SK-N-SH (cell line): ENCODE measurements at regions not wholly inside any gene's neighbourhood (a gene's known extent, or its start where the extent isn't known, plus 50 kb on each side); places are given as distances from the start of the nearest gene placed in this dataset.

ENCODE experiments used
- CTCF ChIA-PET: fragments of 300-600, 350-600 bp; formaldehyde crosslinking; extraction: SDS; loops from one replicate; lab custom pipeline; 2021; lab: Yijun Ruan, JAX
- POLR2A ChIA-PET: fragments of 350-600 bp; sonication (Branson Sonifier 250); formaldehyde crosslinking; extraction: SDS; loops from one replicate; lab custom pipeline; 2020; ENCODE audit warnings: antibody characterized with exemption, inconsistent platforms; lab: Yijun Ruan, JAX
- DNase-seq: peaks from one replicate; pipeline ENCODE4 v3.0.0; 2012
- H2AFZ ChIP-seq: fragments of 200-600 bp; sonication (generic); 2 replicates; pipeline ENCODE4 v1.8.1; 2016; ENCODE audit warnings: antibody characterized with exemption, mild to moderate bottlenecking, low read depth
- H3F3A ChIP-seq: fragments of 200-600 bp; sonication (generic); replicated peaks from 2 replicates; pipeline ENCODE3; 2016; ENCODE audit warnings: antibody characterized with exemption, mild to moderate bottlenecking; ENCODE audit not compliant: insufficient read depth
- H3K27ac ChIP-seq, 2 experiments: fragments of 200-500 bp in 1 of 2; fragments of 200-600 bp in 1 of 2; sonication (Bioruptor generic) in 1 of 2; sonication (generic), shearing (Covaris generic) in 1 of 2; 2 replicates each; pipeline versions ENCODE4 v1.5.1 to v1.6.1; 2014 to 2016; ENCODE audit warnings: low read depth in 2 of 2, inconsistent platforms in 1 of 2, low read length in 1 of 2, mild to moderate bottlenecking in 1 of 2, mixed read lengths in 1 of 2
- H3K27me3 ChIP-seq: fragments of 200-600 bp; sonication (generic), shearing (Covaris generic); 2 replicates; pipeline ENCODE4 v1.6.1; 2016; ENCODE audit warnings: mixed run types; ENCODE audit not compliant: insufficient read depth
- H3K36me3 ChIP-seq, 2 experiments: fragments of 200-500 bp in 1 of 2; fragments of 200-600 bp in 1 of 2; sonication (Bioruptor generic) in 1 of 2; sonication (generic) in 1 of 2; replicated peaks in 1 of 2; 2 replicates each; pipeline versions ENCODE3 to v1.5.1; 2014 to 2016; ENCODE audit warnings: low read length in 1 of 2, mild to moderate bottlenecking in 1 of 2; ENCODE audit not compliant: insufficient read depth in 2 of 2, control insufficient read depth in 1 of 2
- H3K4me1 ChIP-seq, 2 experiments: fragments of 200-500 bp in 1 of 2; fragments of 200-600 bp in 1 of 2; sonication (Bioruptor generic) in 1 of 2; sonication (generic), shearing (Covaris generic) in 1 of 2; 2 replicates each; pipeline versions ENCODE4 v1.5.1 to v1.6.1; 2014 to 2016; ENCODE audit warnings: low read depth in 1 of 2, low read length in 1 of 2, mixed run types in 1 of 2; ENCODE audit not compliant: insufficient read depth in 2 of 2, control insufficient read depth in 1 of 2
- H3K4me2 ChIP-seq: fragments of 200-600 bp; sonication (generic), shearing (Covaris generic); 2 replicates; pipeline ENCODE4 v1.6.1; 2017; ENCODE audit warnings: mixed run types
- H3K4me3 ChIP-seq, 2 experiments: fragments of 200-500 bp in 1 of 2; fragments of 200-600 bp in 1 of 2; sonication (Bioruptor generic) in 1 of 2; sonication (generic), shearing (Covaris generic) in 1 of 2; 2 replicates each; pipeline versions ENCODE4 v1.5.1 to v1.8.1; 2014 to 2016; ENCODE audit warnings: low read depth in 2 of 2, inconsistent platforms in 1 of 2, low read length in 1 of 2, mild to moderate bottlenecking in 1 of 2, mixed read lengths in 1 of 2, moderate library complexity in 1 of 2
- H3K79me2 ChIP-seq: fragments of 200-600 bp; sonication (generic); 2 replicates; pipeline ENCODE4 v1.8.1; 2017; ENCODE audit warnings: mild to moderate bottlenecking; ENCODE audit not compliant: insufficient read depth
- H3K9ac ChIP-seq: fragments of 200-600 bp; sonication (generic); 2 replicates; pipeline ENCODE4 v1.6.1; 2017; ENCODE audit warnings: mixed run types
- H3K9me2 ChIP-seq: fragments of 200-600 bp; sonication (generic); 2 replicates; pipeline ENCODE4 v1.6.1; 2017; ENCODE audit warnings: mixed run types
- H3K9me3 ChIP-seq: fragments of 200-600 bp; sonication (generic); 2 replicates; pipeline ENCODE4 v1.6.1; 2017; ENCODE audit warnings: mixed run types, mild to moderate bottlenecking, moderate library complexity
- H4K20me1 ChIP-seq: fragments of 200-600 bp; sonication (generic); 2 replicates; pipeline ENCODE4 v1.6.1; 2017; ENCODE audit warnings: mild to moderate bottlenecking, mixed run types; ENCODE audit not compliant: insufficient read depth
- CHD2 ChIP-seq: fragments of 150-350 bp; IDR thresholded peaks from 2 replicates; pipeline ENCODE4 v1.6.1; 2018; ENCODE audit warnings: low read length; ENCODE audit not compliant: partially characterized antibody
- EP300 ChIP-seq, 2 experiments: IDR thresholded peaks; 2 replicates each; pipeline versions ENCODE4 v1.4.0 to v1.6.1; 2012; ENCODE audit warnings: borderline replicate concordance in 1 of 2, low read depth in 1 of 2, low read length in 1 of 2
- FOSL2 ChIP-seq: IDR thresholded peaks from 2 replicates; pipeline ENCODE4 v1.4.0; 2012; ENCODE audit warnings: low read depth, mild to moderate bottlenecking, moderate library complexity, borderline replicate concordance
- FOXJ3 ChIP-seq: sonication (generic); formaldehyde crosslinking; IDR thresholded peaks from 2 replicates; pipeline ENCODE4 v1.5.1; 2020; ENCODE audit warnings: mild to moderate bottlenecking, missing genetic modification reagents
- FOXM1 ChIP-seq: IDR thresholded peaks from 2 replicates; pipeline ENCODE4 v1.4.0; 2012; ENCODE audit warnings: low read depth, mild to moderate bottlenecking
- GATA2 ChIP-seq: sonication (generic); formaldehyde crosslinking; IDR thresholded peaks from 2 replicates; pipeline ENCODE4 v1.5.0; 2020; ENCODE audit warnings: mild to moderate bottlenecking, missing genetic modification reagents
- JUND ChIP-seq: IDR thresholded peaks from 2 replicates; pipeline ENCODE4 v1.4.0; 2012
- MXI1 ChIP-seq: IDR thresholded peaks from 2 replicates; pipeline ENCODE4 v1.6.1; 2012; ENCODE audit warnings: mild to moderate bottlenecking, low read depth, low read length, improper control_type of control experiment
- NFIC ChIP-seq: IDR thresholded peaks from 2 replicates; pipeline ENCODE4 v1.4.0; 2012; ENCODE audit warnings: borderline replicate concordance
- REST ChIP-seq: IDR thresholded peaks from 2 replicates; pipeline ENCODE4 v1.6.1; 2012; ENCODE audit warnings: mild to moderate bottlenecking, low read depth, low read length, moderate library complexity
- RFX5 ChIP-seq: IDR thresholded peaks from 2 replicates; pipeline ENCODE4 v1.6.1; 2012; ENCODE audit warnings: mild to moderate bottlenecking, improper control_type of control experiment, low read length
- SIN3A ChIP-seq: IDR thresholded peaks from 2 replicates; pipeline ENCODE4 v1.6.1; 2012; ENCODE audit warnings: low read depth, mild to moderate bottlenecking, low read length, moderate library complexity, borderline replicate concordance
- SMC3 ChIP-seq: IDR thresholded peaks from 2 replicates; pipeline ENCODE4 v1.6.1; 2012; ENCODE audit warnings: low read depth, low read length, improper control_type of control experiment
- TCF12 ChIP-seq: IDR thresholded peaks from 2 replicates; pipeline ENCODE4 v1.4.0; 2012
- YY1 ChIP-seq: IDR thresholded peaks from 2 replicates; pipeline ENCODE4 v1.4.0; 2012; ENCODE audit warnings: low read depth, mild to moderate bottlenecking
- WGBS: methylation state at CpG from one replicate; pipeline ENCODE4 v1.1.6; 2017; ENCODE audit warnings: low lambda C conversion rate; 5-methylcytosine and 5-hydroxymethylcytosine counted together
- TF ChIP-seq, protein P1 (sequence below): IDR thresholded peaks from 2 replicates; pipeline ENCODE4 v1.4.0; 2012; ENCODE audit warnings: low read depth, borderline replicate concordance
- TF ChIP-seq, protein P2 (sequence below): fragments of 200-600 bp; sonication (generic); IDR thresholded peaks from 2 replicates; pipeline ENCODE4 v1.6.1; 2017; ENCODE audit warnings: antibody characterized with exemption, mild to moderate bottlenecking, moderate library complexity

GRCh38 chr1:168947041-168947440 lies 159.4 kb upstream of the ATP1B1 start:
- POLR2A ChIA-PET: no interaction called here
- no peaks in the 10 kb centered on the region for H3K9me2 ChIP-seq
- H3K36me3 ChIP-seq: no peaks in the 10 kb centered on the region
- H3K27me3 ChIP-seq: no peaks in the 10 kb centered on the region
- no peak overlapping the region for H3K27ac ChIP-seq
- TF ChIP-seq CHD2 (no peak), TCF12 (no peak), SMC3 (no peak), JUND (no peak), FOSL2 (no peak), YY1 (no peak), NFIC (no peak), RFX5 (no peak), FOXJ3 (CRISPR knock-in tag) (no peak), FOXM1 (no peak), REST (no peak)
- TF ChIP-seq, protein P1, sequence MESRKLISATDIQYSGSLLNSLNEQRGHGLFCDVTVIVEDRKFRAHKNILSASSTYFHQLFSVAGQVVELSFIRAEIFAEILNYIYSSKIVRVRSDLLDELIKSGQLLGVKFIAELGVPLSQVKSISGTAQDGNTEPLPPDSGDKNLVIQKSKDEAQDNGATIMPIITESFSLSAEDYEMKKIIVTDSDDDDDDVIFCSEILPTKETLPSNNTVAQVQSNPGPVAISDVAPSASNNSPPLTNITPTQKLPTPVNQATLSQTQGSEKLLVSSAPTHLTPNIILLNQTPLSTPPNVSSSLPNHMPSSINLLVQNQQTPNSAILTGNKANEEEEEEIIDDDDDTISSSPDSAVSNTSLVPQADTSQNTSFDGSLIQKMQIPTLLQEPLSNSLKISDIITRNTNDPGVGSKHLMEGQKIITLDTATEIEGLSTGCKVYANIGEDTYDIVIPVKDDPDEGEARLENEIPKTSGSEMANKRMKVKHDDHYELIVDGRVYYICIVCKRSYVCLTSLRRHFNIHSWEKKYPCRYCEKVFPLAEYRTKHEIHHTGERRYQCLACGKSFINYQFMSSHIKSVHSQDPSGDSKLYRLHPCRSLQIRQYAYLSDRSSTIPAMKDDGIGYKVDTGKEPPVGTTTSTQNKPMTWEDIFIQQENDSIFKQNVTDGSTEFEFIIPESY: no peak
- CTCF ChIA-PET: no interaction called here
- no peaks in the 10 kb centered on the region for H4K20me1 ChIP-seq
- H3F3A ChIP-seq: no peaks in the 10 kb centered on the region
- H3K79me2 ChIP-seq: no peaks in the 10 kb centered on the region
- H3K9me3 ChIP-seq: no peaks in the 10 kb centered on the region
- H3K4me1 ChIP-seq: peaks cover 0 to 5% of the 10 kb centered on the region in 2 experiments; a peak in 2 of 4 replicates
- no peak overlapping the region for H3K4me2 ChIP-seq
- WGBS: 77% methylated on average over 2 of the region's 2 CpGs
- no peak overlapping the region for H3K4me3 ChIP-seq
- H2AFZ ChIP-seq: no peak overlapping the region
- H3K9ac ChIP-seq: no peak overlapping the region
- no peak for DNase-seq

DNA sequence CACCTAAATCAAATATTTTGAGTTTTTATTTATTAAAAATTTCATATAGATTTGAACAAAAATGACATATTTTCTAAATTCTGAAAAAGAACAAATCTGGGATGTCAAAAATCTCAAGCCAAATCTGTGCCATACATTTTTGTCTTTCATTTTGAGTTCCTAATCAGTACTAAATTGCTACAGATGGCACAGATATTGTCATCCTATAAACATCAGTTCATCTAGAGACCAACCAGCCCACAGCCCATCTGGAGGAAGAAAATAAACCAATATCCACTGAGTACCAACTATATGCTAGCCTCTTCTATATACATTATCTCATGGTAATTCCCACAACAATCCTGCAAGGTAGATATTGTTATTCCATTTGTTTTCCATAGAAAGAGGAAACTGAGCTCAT lies 156.8 kb upstream of the ATP1B1 start:
- CTCF ChIA-PET: interaction anchor here (1.1 kb wide), 1 partner anchor 19 kb away, joined by 3 read pairs; no protein-coding TSS in a partner anchor
- Histone ChIP-seq H3K27ac (no peak overlapping the region), H3K79me2 (no peaks in the 10 kb centered on the region), H3K4me1 (peaks cover 0 to 5% of the 10 kb centered on the region in 2 experiments; a peak in 2 of 4 replicates), H3K9me3 (no peaks in the 10 kb centered on the region), H3F3A (no peaks in the 10 kb centered on the region), H3K27me3 (no peaks in the 10 kb centered on the region), H3K9me2 (no peaks in the 10 kb centered on the region), H3K36me3 (no peaks in the 10 kb centered on the region), H4K20me1 (no peaks in the 10 kb centered on the region), H3K4me3 (no peak overlapping the region), H2AFZ (no peak overlapping the region), H3K9ac (no peak overlapping the region), H3K4me2 (no peak overlapping the region)
- TF ChIP-seq SIN3A (no peak), RFX5 (no peak), GATA2 (CRISPR knock-in tag) (peak; percentile 59), MXI1 (no peak), EP300 (IDR thresholded peaks at IDR 0.05; ENCODE audit: borderline replicate concordance in 1 of 2, low read depth in 1 of 2, low read length in 1 of 2) (peak in 1 of 2 experiments; percentile 39; a peak in 1 of 4 replicates)
- TF ChIP-seq, protein P1: no peak
- TF ChIP-seq, protein P2, sequence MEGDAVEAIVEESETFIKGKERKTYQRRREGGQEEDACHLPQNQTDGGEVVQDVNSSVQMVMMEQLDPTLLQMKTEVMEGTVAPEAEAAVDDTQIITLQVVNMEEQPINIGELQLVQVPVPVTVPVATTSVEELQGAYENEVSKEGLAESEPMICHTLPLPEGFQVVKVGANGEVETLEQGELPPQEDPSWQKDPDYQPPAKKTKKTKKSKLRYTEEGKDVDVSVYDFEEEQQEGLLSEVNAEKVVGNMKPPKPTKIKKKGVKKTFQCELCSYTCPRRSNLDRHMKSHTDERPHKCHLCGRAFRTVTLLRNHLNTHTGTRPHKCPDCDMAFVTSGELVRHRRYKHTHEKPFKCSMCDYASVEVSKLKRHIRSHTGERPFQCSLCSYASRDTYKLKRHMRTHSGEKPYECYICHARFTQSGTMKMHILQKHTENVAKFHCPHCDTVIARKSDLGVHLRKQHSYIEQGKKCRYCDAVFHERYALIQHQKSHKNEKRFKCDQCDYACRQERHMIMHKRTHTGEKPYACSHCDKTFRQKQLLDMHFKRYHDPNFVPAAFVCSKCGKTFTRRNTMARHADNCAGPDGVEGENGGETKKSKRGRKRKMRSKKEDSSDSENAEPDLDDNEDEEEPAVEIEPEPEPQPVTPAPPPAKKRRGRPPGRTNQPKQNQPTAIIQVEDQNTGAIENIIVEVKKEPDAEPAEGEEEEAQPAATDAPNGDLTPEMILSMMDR: no peak
- no peak for DNase-seq
- POLR2A ChIA-PET: no interaction called here
